Epithelial cell of esophagus (primary cell): ENCODE measurements at regions not wholly inside any gene's neighbourhood (a gene's known extent, or its start where the extent isn't known, plus 50 kb on each side); places are given as distances from the start of the nearest gene placed in this dataset.
A peak's percentile ranks its signal among the peaks of the same experiment; 100 is the strongest.

ENCODE experiments used
- DNase-seq: peaks from one replicate; pipeline ENCODE4 v3.0.0; 2010; ENCODE audit warnings: low read depth
- H3K4me3 ChIP-seq: 2 replicates; pipeline ENCODE4 v1.5.1; 2011; ENCODE audit warnings: mild to moderate bottlenecking, low read length, control low read depth
- CTCF ChIP-seq: IDR thresholded peaks from 2 replicates; pipeline ENCODE4 v1.5.1; 2011; ENCODE audit warnings: low read depth, mild to moderate bottlenecking, low read length, control low read depth, inconsistent platforms; ENCODE audit not compliant: insufficient read depth; ENCODE audit errors: missing control alignments

- H3K4me3 ChIP-seq = no peak overlapping the region
- peak; percentile 80 for TF ChIP-seq CTCF
- peak; percentile 69 for DNase-seq
These were observed 55.1 kb downstream of the CYCS start for GRCh38 chr7:25069900-25070443.

GRCh38 chr7:25068502-25069213 is 56.4 kb downstream of the CYCS start:
- no peak for TF ChIP-seq CTCF
- no peak for DNase-seq
- no peak overlapping the region for H3K4me3 ChIP-seq

GRCh38 chr7:25067726-25068501 is 57.1 kb downstream of the CYCS start:
- H3K4me3 ChIP-seq = no peak overlapping the region
- no peak for DNase-seq
- TF ChIP-seq CTCF = no peak

- H3K4me3 ChIP-seq = no peak overlapping the region
- no peak for DNase-seq
- TF ChIP-seq CTCF = no peak
These were observed 58.8 kb downstream of the CYCS start for GRCh38 chr7:25066253-25066652.

GRCh38 chr7:25062380-25062779 is 62.7 kb downstream of the CYCS start:
- TF ChIP-seq CTCF = no peak
- no peak for DNase-seq
- H3K4me3 ChIP-seq = no peak overlapping the region

GRCh38 chr7:25060487-25061055 is 64.5 kb downstream of the CYCS start:
- no peak overlapping the region for H3K4me3 ChIP-seq
- no peak for TF ChIP-seq CTCF
- no peak for DNase-seq
